ENCODE measurements at regions not wholly inside any gene's neighbourhood (a gene's known extent, or its start where the extent isn't known, plus 50 kb on each side); places are given as distances from the start of the nearest gene placed in this dataset.

GRCh38 chr10:80976658-80977057, 439.0 kb downstream of the SH2D4B start:
- no peak for TF ChIP-seq CTCF (IDR thresholded peaks at IDR 0.05; ENCODE audit: poor library complexity)
- no peak for TF ChIP-seq EZH2phosphoT487 (IDR thresholded peaks at IDR 0.05; ENCODE audit: low read depth, severe bottlenecking, unreplicated experiment)
